Memory B cell (primary cell): ENCODE measurements at regions not wholly inside any gene's neighbourhood (a gene's known extent, or its start where the extent isn't known, plus 50 kb on each side); places are given as distances from the start of the nearest gene placed in this dataset.

Experiments
- ATAC-seq: fragments of 150-1000 bp; cut with Tn5 transposase; 2 replicates; pipeline ENCODE4 v1.10.0; 2021; ENCODE audit warnings: low read depth, mild to moderate bottlenecking, moderate library complexity
- DNase-seq, 2 donors: peaks; one replicate each; pipeline ENCODE4 v3.0.0; 2022; ENCODE audit warnings: low spot score in 2 of 2
- H3K27ac Mint-ChIP-seq: one replicate; pipeline ENCODE4 v1.8.0; 2022; ENCODE audit warnings: mild to moderate bottlenecking, moderate library complexity, mixed read lengths
- H3K27me3 Mint-ChIP-seq: one replicate; pipeline ENCODE4 v1.8.0; 2022; ENCODE audit warnings: mixed read lengths
- H3K36me3 Mint-ChIP-seq: one replicate; pipeline ENCODE4 v1.8.0; 2022; ENCODE audit warnings: mild to moderate bottlenecking, mixed read lengths
- H3K4me1 Mint-ChIP-seq: one replicate; pipeline ENCODE4 v1.8.0; 2022; ENCODE audit warnings: mixed read lengths
- H3K4me3 Mint-ChIP-seq: one replicate; pipeline ENCODE4 v1.8.0; 2022; ENCODE audit warnings: mild to moderate bottlenecking, moderate library complexity, mixed read lengths
- H3K9me3 Mint-ChIP-seq: one replicate; pipeline ENCODE4 v1.8.0; 2022; ENCODE audit warnings: mixed read lengths

DNA sequence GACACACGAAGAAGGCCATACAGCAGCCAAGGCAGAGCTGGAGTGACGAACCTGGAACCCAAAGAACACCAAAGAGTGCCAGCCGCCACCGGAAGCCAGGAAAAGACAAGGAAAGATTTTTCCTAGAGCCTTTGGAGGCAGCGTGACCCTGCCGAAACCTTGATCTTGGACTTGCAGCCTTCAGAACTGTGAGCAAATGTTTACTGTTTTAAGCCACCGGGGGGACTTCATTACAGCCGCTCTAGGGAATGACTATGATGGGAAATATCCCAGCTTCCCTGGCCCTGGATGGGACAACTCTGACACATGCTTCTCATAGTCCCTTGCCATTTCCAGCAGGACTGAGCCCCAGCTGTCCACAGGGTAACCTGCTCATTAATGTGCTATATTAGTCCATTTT, 270.6 kb downstream of the HAPSTR1 start:
- H3K27me3 Mint-ChIP-seq, result peaks cover 8% of the 10 kb centered on the region
- ATAC-seq (no peak), DNase-seq (no peak)
- H3K4me3 Mint-ChIP-seq, result no peak overlapping the region
- H3K27ac Mint-ChIP-seq, result no peak overlapping the region
- H3K36me3 Mint-ChIP-seq, result no peaks in the 10 kb centered on the region
- H3K9me3 Mint-ChIP-seq, result peaks cover 12% of the 10 kb centered on the region
- no peaks in the 10 kb centered on the region for H3K4me1 Mint-ChIP-seq

DNA sequence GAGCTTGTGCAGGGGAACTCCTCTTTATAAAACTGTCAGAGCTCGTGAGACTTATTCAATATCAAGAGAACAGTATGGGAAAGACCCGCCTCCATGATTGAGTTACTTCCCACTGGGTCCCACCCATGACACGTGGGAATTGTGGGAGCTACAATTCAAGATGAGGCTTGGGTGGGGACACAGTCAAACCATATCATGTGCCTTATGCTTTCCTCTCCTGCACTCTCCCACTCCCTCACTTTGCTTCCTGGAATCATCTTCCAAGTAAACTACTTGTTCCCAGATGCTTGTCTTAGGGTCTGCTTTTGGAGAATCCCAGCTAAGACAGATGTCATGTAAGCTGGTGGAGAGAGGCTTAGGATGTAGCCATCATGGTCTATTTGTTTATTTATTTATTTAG, 271.2 kb downstream of the HAPSTR1 start:
- no peaks in the 10 kb centered on the region for H3K36me3 Mint-ChIP-seq
- peaks cover 8% of the 10 kb centered on the region for H3K27me3 Mint-ChIP-seq
- H3K4me3 Mint-ChIP-seq, result no peak overlapping the region
- no peak overlapping the region for H3K27ac Mint-ChIP-seq
- peaks cover 8% of the 10 kb centered on the region for H3K9me3 Mint-ChIP-seq
- ATAC-seq (no peak), DNase-seq (no peak)
- no peaks in the 10 kb centered on the region for H3K4me1 Mint-ChIP-seq

DNA sequence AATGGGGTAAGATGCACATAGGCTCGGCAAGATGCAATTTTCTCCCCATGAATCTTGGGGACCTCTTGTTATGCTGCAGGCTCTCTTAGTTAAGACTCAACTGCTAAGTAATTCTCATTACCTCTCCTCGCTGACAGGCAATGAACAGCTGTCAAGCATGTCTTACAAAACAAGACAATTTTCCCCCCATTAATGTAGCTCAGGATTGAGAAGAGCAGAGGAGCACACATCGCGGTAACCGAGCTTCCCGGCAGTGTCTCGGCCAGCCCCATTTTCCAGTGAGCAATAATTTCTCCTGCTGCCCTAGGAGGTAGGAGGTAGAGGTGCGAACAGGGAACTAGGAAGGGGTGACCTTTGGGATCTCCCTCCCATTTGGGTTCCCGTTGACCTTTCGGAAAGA, 272.1 kb downstream of the HAPSTR1 start:
- DNase-seq (no peak), ATAC-seq (no peak)
- Mint-ChIP-seq H3K27me3 (peaks cover 9% of the 10 kb centered on the region), H3K36me3 (no peaks in the 10 kb centered on the region), H3K4me3 (no peak overlapping the region), H3K9me3 (peaks cover 8% of the 10 kb centered on the region), H3K4me1 (no peaks in the 10 kb centered on the region), H3K27ac (no peak overlapping the region)

DNA sequence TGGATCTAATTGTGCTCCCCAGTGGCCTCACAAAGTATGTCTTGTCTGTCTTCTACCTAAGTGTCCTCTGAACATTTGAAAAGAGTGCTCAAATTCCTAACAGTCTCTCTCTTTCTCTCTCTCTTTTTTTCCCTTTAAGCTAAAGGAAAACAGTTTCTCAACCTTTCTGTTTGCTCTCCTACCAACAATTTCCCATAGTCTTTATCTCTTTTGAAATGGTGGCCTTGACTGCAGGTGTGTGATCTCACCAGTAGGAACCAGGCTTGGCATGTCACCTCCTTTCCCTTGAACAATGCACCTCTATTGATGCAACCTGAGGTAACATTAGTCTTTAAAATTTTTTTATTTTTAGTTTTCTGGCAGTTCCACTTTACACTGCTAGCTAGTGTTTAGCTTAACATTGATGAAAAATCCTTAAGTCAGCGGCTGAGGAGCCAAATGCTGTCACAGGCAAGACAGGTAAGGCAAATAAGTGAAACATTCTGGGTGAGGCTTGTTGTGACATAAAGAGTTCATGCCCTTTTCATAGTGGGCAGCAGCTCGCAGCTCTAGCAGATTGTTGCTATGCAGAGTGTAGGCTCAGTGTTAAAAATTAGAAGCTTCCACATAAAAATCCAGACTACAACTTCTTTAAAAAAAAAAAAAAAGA, 273.4 kb downstream of the HAPSTR1 start:
- H3K27ac Mint-ChIP-seq, result no peak overlapping the region
- no peaks in the 10 kb centered on the region for H3K36me3 Mint-ChIP-seq
- H3K4me1 Mint-ChIP-seq, result no peaks in the 10 kb centered on the region
- peaks cover 5% of the 10 kb centered on the region for H3K9me3 Mint-ChIP-seq
- ATAC-seq (no peak), DNase-seq (no peak)
- H3K4me3 Mint-ChIP-seq, result no peak overlapping the region
- H3K27me3 Mint-ChIP-seq, result peaks cover 7% of the 10 kb centered on the region

DNA sequence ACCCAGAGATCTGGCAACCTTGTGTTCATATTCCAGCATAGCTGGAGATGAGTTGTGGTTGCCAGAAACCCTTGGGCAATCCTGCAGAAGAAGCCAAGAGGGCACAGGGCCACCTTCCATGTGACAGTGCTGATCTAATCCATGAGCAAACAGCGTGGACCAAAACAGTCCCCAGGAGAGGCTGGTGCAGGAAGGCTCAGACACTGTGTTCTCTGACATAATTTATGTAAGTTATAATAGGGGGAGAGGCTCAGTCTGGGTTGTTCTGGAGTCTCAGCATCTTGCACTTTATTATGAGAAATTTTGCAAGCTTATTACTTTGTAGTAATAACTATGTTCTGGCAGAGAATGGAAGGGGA, 273.9 kb downstream of the HAPSTR1 start:
- peaks cover 5% of the 10 kb centered on the region for H3K9me3 Mint-ChIP-seq
- DNase-seq, result no peak
- ATAC-seq, result no peak
- H3K27ac Mint-ChIP-seq, result no peak overlapping the region
- no peaks in the 10 kb centered on the region for H3K4me1 Mint-ChIP-seq
- H3K36me3 Mint-ChIP-seq, result no peaks in the 10 kb centered on the region
- no peak overlapping the region for H3K4me3 Mint-ChIP-seq
- peaks cover 8% of the 10 kb centered on the region for H3K27me3 Mint-ChIP-seq

DNA sequence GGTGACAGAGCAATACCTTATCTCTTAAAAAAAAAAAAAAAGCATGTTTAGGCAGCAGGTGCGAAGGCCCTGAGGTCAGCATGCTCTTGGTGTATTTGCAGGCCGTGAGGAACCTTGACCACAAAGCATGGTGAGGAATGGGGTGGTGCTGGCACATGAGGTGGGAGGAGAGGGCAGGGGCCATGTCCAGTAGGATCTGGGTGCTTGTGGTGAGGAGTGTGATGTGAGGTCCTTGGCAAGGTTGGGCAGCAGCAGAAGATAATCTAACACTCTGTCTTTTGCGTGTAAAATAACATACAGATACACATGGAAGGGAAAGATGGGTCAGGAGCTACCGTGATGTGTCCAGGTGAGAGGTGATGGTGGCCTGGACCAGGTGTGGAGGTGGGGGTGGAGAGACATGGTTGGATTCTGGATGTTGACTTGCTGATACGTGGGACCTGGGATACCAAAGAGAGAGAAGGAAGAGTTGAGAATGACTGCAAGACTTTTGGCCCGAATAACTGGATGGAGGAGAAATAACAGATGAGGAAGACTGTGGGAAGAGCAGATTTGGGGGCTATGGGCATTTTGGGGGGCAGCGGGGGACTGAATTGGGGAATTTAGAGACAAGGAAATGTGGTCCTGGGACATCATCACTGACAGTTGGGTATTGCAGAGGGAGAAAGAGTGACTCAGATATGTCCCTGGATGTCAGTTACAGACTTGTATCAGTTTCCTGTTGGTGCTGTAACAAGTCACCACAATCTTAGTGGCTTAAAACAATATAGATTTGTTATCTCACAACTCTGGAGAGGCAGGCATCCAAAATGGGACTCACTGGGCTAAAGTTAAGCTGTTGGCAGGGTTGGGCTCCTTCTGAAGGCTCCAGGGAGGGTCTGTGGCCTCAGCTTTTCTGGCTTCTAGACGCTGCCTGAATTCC, 274.9 kb downstream of the HAPSTR1 start:
- no peak overlapping the region for H3K4me3 Mint-ChIP-seq

DNA sequence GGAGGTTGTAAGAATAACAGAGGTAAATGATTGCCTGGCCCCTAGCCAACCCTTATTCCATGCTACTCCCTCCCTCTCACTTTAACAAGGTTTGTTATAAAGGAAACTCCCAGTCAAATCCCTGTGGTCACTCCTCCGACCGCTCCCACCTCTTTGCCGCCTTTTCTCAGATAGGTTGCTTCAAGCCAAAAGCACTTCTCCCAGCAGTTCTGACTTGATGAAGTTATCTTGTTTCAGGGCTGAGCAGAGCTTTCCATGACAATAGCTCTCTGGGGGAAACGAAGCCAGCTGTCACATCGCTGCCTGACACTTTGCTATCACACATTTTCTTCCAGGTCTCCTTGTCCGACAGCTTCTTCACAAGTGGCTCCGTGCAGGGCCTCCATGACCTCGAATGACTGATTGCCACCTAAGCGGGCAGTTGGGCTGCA, 278.6 kb downstream of the HAPSTR1 start:
- Mint-ChIP-seq H3K27me3 (peaks cover 9% of the 10 kb centered on the region), H3K9me3 (peaks cover 3% of the 10 kb centered on the region), H3K4me3 (no peak overlapping the region), H3K27ac (no peak overlapping the region), H3K4me1 (no peaks in the 10 kb centered on the region), H3K36me3 (no peaks in the 10 kb centered on the region)
- DNase-seq (no peak), ATAC-seq (no peak)

More for the DNA sequence above, 274.9 kb downstream of the HAPSTR1 start:
- no peak overlapping the region for H3K27ac Mint-ChIP-seq
- no peaks in the 10 kb centered on the region for H3K36me3 Mint-ChIP-seq
- H3K9me3 Mint-ChIP-seq, result peaks cover 5% of the 10 kb centered on the region
- ATAC-seq (no peak), DNase-seq (no peak)
- H3K4me1 Mint-ChIP-seq, result no peaks in the 10 kb centered on the region
- H3K27me3 Mint-ChIP-seq, result peaks cover 11% of the 10 kb centered on the region

DNA sequence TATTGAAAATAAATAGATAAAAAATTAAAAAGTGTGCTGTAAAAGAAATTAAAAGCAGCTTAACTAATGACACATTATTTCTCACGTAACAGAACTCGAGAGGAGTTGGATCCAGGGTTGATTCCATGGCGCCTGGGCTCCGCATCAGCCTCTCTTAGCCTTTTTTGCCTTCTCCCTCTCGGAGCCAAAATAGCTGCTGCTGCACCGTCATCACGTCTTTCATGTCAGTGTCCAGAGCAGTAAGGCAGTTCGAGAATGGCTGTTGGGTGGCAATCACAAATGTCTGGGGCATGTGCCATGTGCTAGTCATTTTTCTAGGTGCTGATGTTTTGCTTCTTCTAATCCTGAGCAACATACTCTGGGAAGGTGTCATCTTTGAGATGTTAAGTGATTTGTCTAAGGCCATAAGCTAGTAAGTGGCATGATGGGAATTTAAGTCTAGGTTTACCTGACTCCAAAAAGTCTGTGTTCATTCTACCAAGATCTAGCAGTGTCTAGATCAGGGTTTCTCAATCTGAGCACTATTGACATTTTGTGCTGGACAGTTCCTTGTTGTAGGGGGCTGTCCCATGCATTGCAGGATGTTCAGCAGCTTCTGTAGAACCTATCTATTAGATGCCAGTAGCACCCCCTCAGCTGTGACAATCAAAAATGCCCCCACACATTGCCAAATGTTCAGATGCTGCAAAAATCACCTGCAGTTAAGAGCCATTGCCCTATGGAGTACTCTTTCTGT, 280.4 kb downstream of the HAPSTR1 start:
- Mint-ChIP-seq H3K36me3 (no peaks in the 10 kb centered on the region), H3K4me1 (no peaks in the 10 kb centered on the region), H3K27ac (no peak overlapping the region), H3K27me3 (peaks cover 6% of the 10 kb centered on the region), H3K9me3 (no peaks in the 10 kb centered on the region), H3K4me3 (no peak overlapping the region)
- ATAC-seq (no peak), DNase-seq (no peak)

DNA sequence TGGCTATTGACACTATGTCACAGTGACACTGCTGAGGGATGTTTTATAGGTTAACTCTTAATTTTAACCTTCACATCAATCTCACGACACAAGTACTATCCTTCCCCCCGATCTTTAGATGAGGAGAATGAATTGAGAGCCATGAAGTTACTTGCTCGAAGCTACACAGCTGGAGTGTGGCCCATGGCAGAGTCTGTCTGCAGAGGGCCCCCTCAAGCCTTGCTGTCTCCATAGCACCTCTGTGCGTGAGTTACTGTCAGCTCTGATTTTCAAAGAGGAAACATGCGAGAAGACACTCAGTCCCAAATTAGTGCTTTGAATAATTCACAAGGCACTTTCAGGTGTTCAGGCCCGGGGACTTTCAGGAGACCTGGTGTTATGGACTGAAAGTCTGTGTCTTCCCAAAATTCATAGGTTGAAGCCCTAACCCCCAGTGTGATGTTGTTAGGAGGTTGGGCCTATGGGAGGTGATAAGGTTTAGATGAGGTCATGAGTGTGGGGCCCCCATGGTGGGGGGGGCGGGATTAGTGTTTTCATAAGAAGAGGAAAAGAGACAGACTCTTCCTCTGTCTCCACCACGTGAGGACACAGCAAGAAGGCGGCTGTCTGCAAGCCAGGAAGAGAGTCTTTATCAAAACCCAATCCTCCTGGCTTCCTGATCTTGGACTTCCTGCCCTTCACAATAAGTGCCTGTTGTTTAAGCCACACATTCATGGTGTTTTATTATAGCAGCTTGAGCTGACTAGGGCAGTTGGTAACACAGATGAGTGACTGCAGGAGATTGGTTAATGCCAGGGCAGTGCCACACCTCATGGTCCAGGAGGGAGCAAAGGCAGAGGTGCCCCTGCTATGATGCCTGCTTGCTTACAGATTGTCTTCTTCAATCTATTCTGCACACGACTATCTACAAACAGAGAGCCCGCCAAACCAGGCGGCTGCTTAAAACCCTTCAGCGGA, 281.8 kb downstream of the HAPSTR1 start:
- Mint-ChIP-seq H3K4me3 (no peak overlapping the region), H3K9me3 (peaks cover 2% of the 10 kb centered on the region), H3K27ac (no peak overlapping the region), H3K36me3 (no peaks in the 10 kb centered on the region), H3K4me1 (no peaks in the 10 kb centered on the region), H3K27me3 (peaks cover 8% of the 10 kb centered on the region)
- no peak for ATAC-seq
- DNase-seq, result no peak

DNA sequence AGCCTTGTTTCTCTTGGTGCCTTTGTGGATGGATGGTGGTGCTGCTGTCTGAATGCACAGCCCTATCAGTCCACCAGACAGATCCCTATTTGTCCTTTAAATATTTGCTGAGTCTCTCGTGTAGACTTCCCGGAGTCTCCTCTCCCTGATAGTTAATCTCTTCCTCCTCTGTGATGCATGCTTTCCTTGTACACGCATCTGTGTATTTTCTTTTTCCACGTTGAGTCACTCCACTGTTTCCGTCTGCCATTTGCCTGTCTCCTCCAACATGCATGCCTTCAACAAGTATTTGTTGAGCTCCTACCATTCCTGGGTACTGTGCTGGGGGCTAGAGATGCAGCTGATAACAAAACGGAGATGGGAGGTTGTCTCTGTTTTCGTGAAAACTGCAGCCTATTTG, 282.6 kb downstream of the HAPSTR1 start:
- H3K4me1 Mint-ChIP-seq, result no peaks in the 10 kb centered on the region
- peaks cover 6% of the 10 kb centered on the region for H3K27me3 Mint-ChIP-seq
- DNase-seq (no peak), ATAC-seq (no peak)
- H3K36me3 Mint-ChIP-seq, result no peaks in the 10 kb centered on the region
- H3K9me3 Mint-ChIP-seq, result peaks cover 2% of the 10 kb centered on the region
- H3K4me3 Mint-ChIP-seq, result no peak overlapping the region
- no peak overlapping the region for H3K27ac Mint-ChIP-seq

DNA sequence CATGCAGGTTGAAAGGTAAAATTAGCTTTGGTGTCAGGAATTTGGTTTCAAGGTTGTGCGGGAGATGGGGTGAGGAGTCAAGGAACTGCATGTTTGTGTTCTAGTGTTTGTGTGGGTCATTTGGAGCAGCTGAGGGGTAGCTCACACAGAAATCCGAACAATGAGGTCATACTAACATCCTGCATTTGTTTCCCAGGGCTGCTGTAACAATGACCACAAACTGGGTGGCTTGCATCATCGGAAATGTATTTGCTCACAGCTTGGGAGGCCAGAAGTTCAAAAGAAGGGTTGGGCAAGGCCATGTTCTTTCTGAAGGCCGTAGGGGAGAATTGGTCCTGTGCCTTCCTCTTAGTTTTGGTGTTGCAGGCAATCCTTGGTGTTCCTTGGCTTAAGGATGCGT, 287.4 kb downstream of the HAPSTR1 start:
- ATAC-seq, result no peak
- no peak for DNase-seq
- H3K27me3 Mint-ChIP-seq, result peaks cover 10% of the 10 kb centered on the region
- no peak overlapping the region for H3K27ac Mint-ChIP-seq
- no peaks in the 10 kb centered on the region for H3K4me1 Mint-ChIP-seq
- no peaks in the 10 kb centered on the region for H3K36me3 Mint-ChIP-seq
- H3K4me3 Mint-ChIP-seq, result no peak overlapping the region
- H3K9me3 Mint-ChIP-seq, result peaks cover 2% of the 10 kb centered on the region

DNA sequence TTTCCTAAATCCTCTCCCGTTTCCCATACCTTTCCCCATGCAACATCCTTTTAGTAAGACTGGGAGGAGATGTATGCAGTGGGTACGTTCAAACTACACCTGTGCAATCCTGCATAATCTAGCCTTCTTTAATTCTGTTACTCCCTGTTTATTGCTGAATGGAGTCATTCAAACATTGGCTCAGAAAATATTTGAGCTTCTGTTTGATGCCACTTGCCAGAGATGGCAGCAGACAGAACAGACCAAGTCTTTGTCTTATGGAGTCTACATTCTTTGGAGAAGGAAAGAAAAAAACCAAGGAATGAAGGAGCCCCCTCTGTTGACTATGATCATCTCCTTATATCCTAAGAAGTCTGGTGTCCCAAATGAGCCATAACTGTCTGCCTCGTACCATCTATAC, 288.8 kb downstream of the HAPSTR1 start:
- no peak overlapping the region for H3K27ac Mint-ChIP-seq
- no peak overlapping the region for H3K4me3 Mint-ChIP-seq
- no peaks in the 10 kb centered on the region for H3K36me3 Mint-ChIP-seq
- no peak for ATAC-seq
- DNase-seq, result no peak
- H3K9me3 Mint-ChIP-seq, result peaks cover 2% of the 10 kb centered on the region
- no peaks in the 10 kb centered on the region for H3K4me1 Mint-ChIP-seq
- peaks cover 11% of the 10 kb centered on the region for H3K27me3 Mint-ChIP-seq

DNA sequence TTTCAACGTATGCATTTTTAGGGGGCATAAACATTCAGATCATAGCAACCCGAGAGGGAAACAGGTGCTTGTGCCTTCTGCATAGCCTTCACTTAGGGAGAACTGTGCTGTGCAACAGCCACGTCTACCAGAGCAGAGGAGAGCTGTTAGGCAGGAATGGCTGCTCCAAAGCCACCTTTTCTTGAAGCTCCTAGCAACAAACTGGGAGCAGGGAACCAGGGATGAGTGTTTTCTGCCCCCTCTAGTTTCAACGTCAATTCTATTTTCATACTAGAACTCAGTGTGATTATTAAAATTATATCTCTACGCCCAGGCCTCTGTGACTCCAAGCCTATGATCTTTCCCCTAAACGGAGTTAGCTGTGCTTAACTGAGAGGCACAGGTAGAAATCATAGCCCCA, 290.0 kb downstream of the HAPSTR1 start:
- no peaks in the 10 kb centered on the region for H3K36me3 Mint-ChIP-seq
- H3K9me3 Mint-ChIP-seq, result peaks cover 2% of the 10 kb centered on the region
- H3K4me1 Mint-ChIP-seq, result no peaks in the 10 kb centered on the region
- H3K4me3 Mint-ChIP-seq, result no peak overlapping the region
- peaks cover 11% of the 10 kb centered on the region for H3K27me3 Mint-ChIP-seq
- ATAC-seq, result no peak
- no peak for DNase-seq
- no peak overlapping the region for H3K27ac Mint-ChIP-seq
